T-cell (primary cell): ENCODE measurements at regions not wholly inside any gene's neighbourhood (a gene's known extent, or its start where the extent isn't known, plus 50 kb on each side); places are given as distances from the start of the nearest gene placed in this dataset.

ENCODE experiments used
- ATAC-seq, 4 experiments: fragments of 200-7000 bp in 3 of 4; fragments of 150-1000 bp in 1 of 4; cut with Tn5 transposase; replicated peaks in 1 of 4; 1 replicate in 3 of 4; 2 replicates in 1 of 4; pipeline ENCODE4 v1.10.0; 2021; ENCODE audit warnings: moderate library complexity in 3 of 4, mild to moderate bottlenecking in 2 of 4, moderate number of reproducible peaks in 1 of 4
- CTCF ChIA-PET, 2 donors: fragments of 300-600 bp; sonication (Branson Sonifier 250); formaldehyde crosslinking; loops; one replicate each; lab custom pipeline; 2022; ENCODE audit warnings: antibody characterized with exemption in 2 of 2; lab: Charles Lee
- POLR2A ChIA-PET, 2 donors: fragments of 300-600 bp; sonication (Branson Sonifier 250); formaldehyde crosslinking; loops; one replicate each; lab custom pipeline; 2022; ENCODE audit warnings: antibody characterized with exemption in 2 of 2; lab: Charles Lee
- DNase-seq, 35 experiments: peaks; one replicate each; pipeline versions ENCODE4 v3.0.0 to v3.0.0-alpha.2; 2013 to 2023
- H3K27ac ChIP-seq: one replicate; pipeline ENCODE4 v1.5.1; 2013; ENCODE audit warnings: low read length
- H3K27me3 ChIP-seq, 2 experiments: replicated peaks in 1 of 2; 1 replicate in 1 of 2; 2 replicates in 1 of 2; pipeline versions ENCODE4 v1.6.1 to v1.7.0; 2013; ENCODE audit warnings: low read length in 1 of 2, mixed read lengths in 1 of 2; ENCODE audit not compliant: control insufficient read depth in 2 of 2, insufficient read depth in 2 of 2; ENCODE audit errors: extremely low read depth in 1 of 2
- H3K36me3 ChIP-seq, 2 donors: 1 replicate in 1 of 2; 2 replicates in 1 of 2; pipeline versions ENCODE4 v1.6.1 to v1.7.0; 2013; ENCODE audit warnings: low read length in 1 of 2; ENCODE audit not compliant: control insufficient read depth in 2 of 2, insufficient read depth in 1 of 2; ENCODE audit errors: extremely low read depth in 1 of 2
- H3K4me1 ChIP-seq, 2 experiments: 1 replicate in 1 of 2; 2 replicates in 1 of 2; pipeline versions ENCODE4 v1.6.1 to v1.7.0; 2013; ENCODE audit warnings: low read length in 2 of 2, mixed read lengths in 1 of 2; ENCODE audit not compliant: insufficient read depth in 2 of 2, control insufficient read depth in 1 of 2; ENCODE audit errors: extremely low read depth in 1 of 2
- H3K4me3 ChIP-seq, 2 donors: 1 replicate in 1 of 2; 2 replicates in 1 of 2; pipeline versions ENCODE4 v1.5.1 to v1.7.0; 2013; ENCODE audit warnings: mild to moderate bottlenecking in 2 of 2, low read length in 1 of 2, moderate library complexity in 1 of 2; ENCODE audit not compliant: control insufficient read depth in 1 of 2; ENCODE audit errors: extremely low read depth in 1 of 2
- H3K9me3 ChIP-seq: 2 replicates; pipeline ENCODE4 v1.7.0; 2013
- H3K27ac Mint-ChIP-seq, 2 donors: one replicate each; pipeline ENCODE4 v1.8.0; 2020 to 2021; ENCODE audit warnings: mild to moderate bottlenecking in 2 of 2, mixed read lengths in 2 of 2
- H3K27me3 Mint-ChIP-seq, 2 donors: one replicate each; pipeline ENCODE4 v1.8.0; 2021 to 2022; ENCODE audit warnings: mixed read lengths in 2 of 2
- H3K36me3 Mint-ChIP-seq: one replicate; pipeline ENCODE4 v1.8.0; 2021; ENCODE audit warnings: mixed read lengths
- H3K4me1 Mint-ChIP-seq, 3 donors: one replicate each; pipeline ENCODE4 v1.8.0; 2020 to 2022; ENCODE audit warnings: mixed read lengths in 3 of 3, mild to moderate bottlenecking in 1 of 3
- H3K4me3 Mint-ChIP-seq, 3 donors: one replicate each; pipeline ENCODE4 v1.8.0; 2020 to 2022; ENCODE audit warnings: mild to moderate bottlenecking in 3 of 3, mixed read lengths in 3 of 3, moderate library complexity in 3 of 3
- H3K9me3 Mint-ChIP-seq, 3 donors: one replicate each; pipeline ENCODE4 v1.8.0; 2020 to 2022; ENCODE audit warnings: mixed read lengths in 3 of 3
- WGBS: methylation state at CpG from one replicate; pipeline ENCODE4 v1.1.5; 2013; ENCODE audit warnings: missing lambda C conversion rate; ENCODE audit not compliant: insufficient coverage; 5-methylcytosine and 5-hydroxymethylcytosine counted together

GRCh38 chr13:40105231-40105630, 449.8 kb downstream of the COG6 start:
- no peak overlapping the region for H3K27ac ChIP-seq
- ATAC-seq (no peak), DNase-seq (no peak)
- Mint-ChIP-seq H3K9me3 (peaks cover under 1 to 4% (median 2%) of the 10 kb centered on the region in 3 donors), H3K36me3 (no peaks in the 10 kb centered on the region), H3K27ac (no peak overlapping the region), H3K4me3 (no peak overlapping the region), H3K4me1 (peaks cover 15 to 29% (median 26%) of the 10 kb centered on the region in 3 donors), H3K27me3 (no peaks in the 10 kb centered on the region)
- ChIA-PET CTCF (no interaction called here), POLR2A (interaction anchor here in 1 of 2 donors (0.5 kb wide), 1 partner anchor 33 kb away, joined by 3 read pairs; no protein-coding TSS in a partner anchor)
- no peaks in the 10 kb centered on the region for H3K9me3 ChIP-seq
- no peak overlapping the region for H3K4me3 ChIP-seq
- no peaks in the 10 kb centered on the region for H3K27me3 ChIP-seq
- H3K4me1 ChIP-seq, result peaks cover 0 to 11% of the 10 kb centered on the region in 2 experiments
- no peaks in the 10 kb centered on the region for H3K36me3 ChIP-seq
- WGBS, result 93% methylated on average over 2 of the region's 5 CpGs

DNA sequence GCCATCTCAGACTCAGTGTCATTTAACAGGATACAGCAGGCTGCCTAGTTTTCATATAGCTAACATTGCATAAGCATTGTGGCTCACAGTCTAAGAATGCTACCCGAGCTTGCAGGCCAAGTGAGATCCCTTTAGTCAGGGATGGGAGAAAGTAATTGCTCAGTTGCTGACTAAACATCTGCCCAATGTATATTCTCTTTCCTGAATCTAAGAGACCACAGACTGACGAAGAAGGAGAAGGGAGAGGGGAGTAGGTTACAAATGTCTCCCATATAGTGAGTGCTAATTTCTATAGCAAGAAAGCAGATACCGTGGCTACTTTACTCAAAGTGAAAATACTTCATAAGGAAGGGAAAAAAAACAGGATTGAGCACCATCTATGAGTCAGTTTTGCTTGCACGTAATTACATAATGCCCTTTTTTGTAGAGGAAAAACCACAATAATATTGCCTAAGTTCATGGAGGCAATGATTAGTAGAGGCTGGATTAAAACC, 453.9 kb downstream of the COG6 start:
- DNase-seq (no peak), ATAC-seq (no peak)
- no peak overlapping the region for H3K4me3 ChIP-seq
- no peaks in the 10 kb centered on the region for H3K4me1 ChIP-seq
- ChIA-PET CTCF (interaction anchor here in 1 of 2 donors (0.6 kb wide), 1 partner anchor 153 kb away, joined by 3 read pairs; no protein-coding TSS in a partner anchor), POLR2A (no interaction called here)
- WGBS, result no CpG with 5 or more reads among the region's 4 CpGs
- no peaks in the 10 kb centered on the region for H3K36me3 ChIP-seq
- H3K27ac ChIP-seq, result no peak overlapping the region
- H3K9me3 ChIP-seq, result no peaks in the 10 kb centered on the region
- H3K27ac Mint-ChIP-seq, result no peak overlapping the region
- H3K36me3 Mint-ChIP-seq, result no peaks in the 10 kb centered on the region
- H3K27me3 ChIP-seq, result no peaks in the 10 kb centered on the region
- H3K9me3 Mint-ChIP-seq, result peaks cover 0 to 8% (median 0%) of the 10 kb centered on the region in 3 donors
- no peaks in the 10 kb centered on the region for H3K27me3 Mint-ChIP-seq
- peaks cover 0 to 8% (median 2%) of the 10 kb centered on the region in 3 donors for H3K4me1 Mint-ChIP-seq
- no peak overlapping the region for H3K4me3 Mint-ChIP-seq

DNA sequence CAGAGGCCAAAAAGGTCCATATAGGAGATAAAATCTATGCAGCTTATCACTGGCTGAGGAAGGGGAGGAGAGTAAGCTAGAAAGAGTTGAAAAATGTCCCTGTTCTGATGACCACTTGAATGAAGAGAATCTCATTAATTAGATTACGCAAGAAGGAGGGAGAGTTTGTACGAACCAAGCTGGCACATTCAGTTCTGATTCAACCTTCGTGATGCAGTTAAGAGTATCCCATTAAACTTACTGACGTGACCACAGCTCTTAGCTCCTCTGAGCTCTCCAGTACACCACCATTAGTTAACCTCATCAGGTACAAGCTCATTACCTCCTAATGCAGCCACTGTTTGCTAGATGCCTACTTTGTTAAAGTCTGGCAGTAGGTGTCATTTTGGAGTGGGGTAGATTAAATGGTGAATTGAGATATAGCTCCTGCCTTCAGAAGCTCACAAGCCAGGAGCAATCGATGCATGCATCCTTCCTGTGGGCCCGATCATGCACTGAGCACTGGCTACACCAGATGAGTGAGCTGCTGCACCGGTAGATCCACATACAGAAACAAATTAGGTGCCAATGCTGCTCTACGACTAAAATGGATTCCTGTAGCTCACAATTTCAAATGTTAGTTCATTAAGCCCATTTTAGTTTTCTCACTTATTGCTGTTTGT, 458.3 kb downstream of the COG6 start:
- Mint-ChIP-seq H3K9me3 (peaks cover 0 to 8% (median 0%) of the 10 kb centered on the region in 3 donors), H3K27ac (no peak overlapping the region), H3K36me3 (no peaks in the 10 kb centered on the region), H3K4me3 (no peak overlapping the region), H3K27me3 (no peaks in the 10 kb centered on the region), H3K4me1 (peaks cover 20 to 31% (median 22%) of the 10 kb centered on the region in 3 donors)
- 85% methylated on average over 3 of the region's 8 CpGs for WGBS
- DNase-seq (no peak), ATAC-seq (no peak)
- H3K27ac ChIP-seq, result no peak overlapping the region
- no peaks in the 10 kb centered on the region for H3K36me3 ChIP-seq
- no peaks in the 10 kb centered on the region for H3K27me3 ChIP-seq
- ChIA-PET POLR2A (no interaction called here), CTCF (interaction anchor here in 1 of 2 donors (0.6 kb wide), 1 partner anchor 97 kb away, joined by 3 read pairs; no protein-coding TSS in a partner anchor)
- H3K4me3 ChIP-seq, result no peak overlapping the region
- no peaks in the 10 kb centered on the region for H3K9me3 ChIP-seq
- no peaks in the 10 kb centered on the region for H3K4me1 ChIP-seq

GRCh38 chr13:40114305-40114896, 458.9 kb downstream of the COG6 start:
- Histone ChIP-seq H3K27ac (no peak overlapping the region), H3K4me3 (no peak overlapping the region), H3K36me3 (no peaks in the 10 kb centered on the region), H3K9me3 (no peaks in the 10 kb centered on the region), H3K27me3 (no peaks in the 10 kb centered on the region), H3K4me1 (no peaks in the 10 kb centered on the region)
- peaks cover 0 to 8% (median 0%) of the 10 kb centered on the region in 3 donors for H3K9me3 Mint-ChIP-seq
- no peak for DNase-seq
- no peaks in the 10 kb centered on the region for H3K27me3 Mint-ChIP-seq
- ChIA-PET CTCF (interaction anchor here in 1 of 2 donors (0.6 kb wide), 1 partner anchor 97 kb away, joined by 3 read pairs; no protein-coding TSS in a partner anchor), POLR2A (no interaction called here)
- 98% methylated on average over 4 of the region's 6 CpGs for WGBS
- H3K36me3 Mint-ChIP-seq, result no peaks in the 10 kb centered on the region
- no peak for ATAC-seq
- H3K27ac Mint-ChIP-seq, result no peak overlapping the region
- H3K4me1 Mint-ChIP-seq, result peaks cover 20 to 28% (median 21%) of the 10 kb centered on the region in 3 donors
- H3K4me3 Mint-ChIP-seq, result no peak overlapping the region

GRCh38 chr13:40115426-40115825, 460.0 kb downstream of the COG6 start:
- no peaks in the 10 kb centered on the region for H3K9me3 ChIP-seq
- Mint-ChIP-seq H3K27ac (peak overlapping the region; percentile 81 to 91), H3K9me3 (peaks cover 0 to 4% (median 0%) of the 10 kb centered on the region in 3 donors), H3K4me3 (no peak overlapping the region), H3K4me1 (peaks cover 20 to 27% (median 20%) of the 10 kb centered on the region in 3 donors), H3K36me3 (no peaks in the 10 kb centered on the region), H3K27me3 (no peaks in the 10 kb centered on the region)
- ChIA-PET POLR2A (no interaction called here), CTCF (no interaction called here)
- H3K4me3 ChIP-seq, result no peak overlapping the region
- no peak for ATAC-seq
- H3K27me3 ChIP-seq, result no peaks in the 10 kb centered on the region
- H3K27ac ChIP-seq, result no peak overlapping the region
- H3K4me1 ChIP-seq, result no peaks in the 10 kb centered on the region
- no peak for DNase-seq
- H3K36me3 ChIP-seq, result no peaks in the 10 kb centered on the region
- WGBS, result no CpG with 5 or more reads among the region's 2 CpGs

DNA sequence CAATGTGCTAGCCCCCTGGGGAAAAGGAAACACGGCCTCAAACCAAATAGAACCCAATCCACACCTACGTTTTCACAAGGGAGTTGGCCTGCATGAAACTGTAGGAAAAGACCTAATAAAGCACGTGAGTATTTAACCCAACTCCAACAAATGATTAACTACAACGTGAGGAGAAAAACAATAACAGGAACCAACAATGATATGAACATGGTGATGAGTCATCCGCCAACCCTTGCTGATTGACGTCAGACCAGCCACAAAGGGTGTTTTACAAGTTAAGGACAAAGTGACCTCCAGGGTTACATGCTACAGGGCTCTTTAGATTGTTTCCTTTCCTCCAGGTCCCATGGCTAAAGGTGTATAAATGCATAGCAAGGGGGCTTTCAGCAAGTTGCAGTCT, 460.5 kb downstream of the COG6 start:
- Histone ChIP-seq H3K4me1 (no peaks in the 10 kb centered on the region), H3K27ac (no peak overlapping the region), H3K4me3 (no peak overlapping the region), H3K27me3 (no peaks in the 10 kb centered on the region), H3K9me3 (no peaks in the 10 kb centered on the region), H3K36me3 (no peaks in the 10 kb centered on the region)
- H3K27me3 Mint-ChIP-seq, result no peaks in the 10 kb centered on the region
- H3K36me3 Mint-ChIP-seq, result no peaks in the 10 kb centered on the region
- peaks cover 20 to 27% (median 22%) of the 10 kb centered on the region in 3 donors for H3K4me1 Mint-ChIP-seq
- ATAC-seq, result peak in 3 of 4 experiments; percentile 52 to 85 (median 68)
- H3K9me3 Mint-ChIP-seq, result peaks cover 0 to under 1% (median 0%) of the 10 kb centered on the region in 3 donors
- ChIA-PET CTCF (no interaction called here), POLR2A (no interaction called here)
- peak in 27 of 35 experiments; percentile 3 to 57 (median 19) for DNase-seq
- no peak overlapping the region for H3K4me3 Mint-ChIP-seq
- WGBS, result 43% methylated on average over 3 of the region's 6 CpGs
- H3K27ac Mint-ChIP-seq, result peak overlapping the region; percentile 81 to 91
